B cell (primary cell): ENCODE measurements at regions not wholly inside any gene's neighbourhood (a gene's known extent, or its start where the extent isn't known, plus 50 kb on each side); places are given as distances from the start of the nearest gene placed in this dataset.

Experiments used
- ATAC-seq: fragments of 200-7000 bp; cut with Tn5 transposase; one replicate; pipeline ENCODE4 v1.10.0; 2021; ENCODE audit warnings: low read depth, mild to moderate bottlenecking, moderate number of reproducible peaks, moderate library complexity
- CTCF ChIA-PET: fragments of 350-600 bp; sonication (Branson Sonifier 250); formaldehyde crosslinking; loops from one replicate; lab custom pipeline; 2021; ENCODE audit warnings: antibody characterized with exemption, inconsistent platforms; lab: Charles Lee
- POLR2A ChIA-PET: fragments of 350-600 bp; sonication (Branson Sonifier 250); formaldehyde crosslinking; loops from one replicate; lab custom pipeline; 2021; ENCODE audit warnings: antibody characterized with exemption; lab: Charles Lee
- DNase-seq: peaks from one replicate; pipeline ENCODE4 v3.0.0; 2013
- H2AFZ ChIP-seq: 2 replicates; pipeline ENCODE4 v1.6.1; 2012; ENCODE audit warnings: mild to moderate bottlenecking, low read depth, low read length; ENCODE audit not compliant: insufficient read depth, poor library complexity, severe bottlenecking
- H3K27ac ChIP-seq, 2 donors: 1 replicate in 1 of 2; 2 replicates in 1 of 2; pipeline ENCODE4 v1.5.1; 2012 to 2013; ENCODE audit warnings: low read length in 2 of 2, mild to moderate bottlenecking in 2 of 2, moderate library complexity in 1 of 2
- H3K27me3 ChIP-seq, 4 experiments: fragments of 200-600 bp in 1 of 4; sonication (generic) in 1 of 4; replicated peaks in 1 of 4; 1 replicate in 2 of 4; 2 replicates in 2 of 4; pipeline versions ENCODE4 v1.6.1 to v1.7.0; 2013 to 2016; ENCODE audit warnings: low read length in 3 of 4, mild to moderate bottlenecking in 2 of 4, mixed read lengths in 1 of 4, moderate library complexity in 1 of 4; ENCODE audit not compliant: insufficient read depth in 4 of 4, control insufficient read depth in 3 of 4; ENCODE audit errors: control extremely low read depth in 1 of 4
- H3K36me3 ChIP-seq, 2 experiments: replicated peaks in 1 of 2; 1 replicate in 1 of 2; 2 replicates in 1 of 2; pipeline versions ENCODE4 v1.6.1 to v1.7.1; 2013; ENCODE audit warnings: low read length in 1 of 2; ENCODE audit not compliant: insufficient read depth in 2 of 2, control insufficient read depth in 1 of 2; ENCODE audit errors: control extremely low read depth in 1 of 2, extremely low read depth in 1 of 2
- H3K4me1 ChIP-seq, 2 donors: fragments of 200-600 bp in 1 of 2; sonication (generic) in 1 of 2; 1 replicate in 1 of 2; 2 replicates in 1 of 2; pipeline versions ENCODE4 v1.5.1 to v1.6.1; 2013 to 2017; ENCODE audit warnings: low read length in 2 of 2; ENCODE audit not compliant: control insufficient read depth in 2 of 2, insufficient read depth in 2 of 2
- H3K4me2 ChIP-seq: replicated peaks from 2 replicates; pipeline ENCODE3; 2012; ENCODE audit warnings: mild to moderate bottlenecking, low read depth, low read length; ENCODE audit not compliant: poor library complexity, severe bottlenecking
- H3K4me3 ChIP-seq, 5 experiments: fragments of 200-600 bp in 1 of 5; sonication (generic) in 1 of 5; 1 replicate in 3 of 5; 2 replicates in 2 of 5; pipeline versions ENCODE4 v1.5.1 to v1.7.0; 2011 to 2016; ENCODE audit warnings: low read length in 4 of 5, mild to moderate bottlenecking in 4 of 5, low read depth in 2 of 5, control low read depth in 1 of 5, moderate library complexity in 1 of 5; ENCODE audit not compliant: insufficient read depth in 1 of 5; ENCODE audit errors: control extremely low read depth in 1 of 5, extremely low read depth in 1 of 5
- H3K79me2 ChIP-seq: fragments of 200-600 bp; sonication (generic); one replicate; pipeline ENCODE4 v1.6.0; 2016; ENCODE audit warnings: low read length; ENCODE audit not compliant: control insufficient read depth, insufficient read depth
- H3K9ac ChIP-seq: fragments of 200-600 bp; sonication (generic); 2 replicates; pipeline ENCODE4 v1.6.1; 2017; ENCODE audit warnings: mild to moderate bottlenecking, low read length, moderate library complexity
- H3K9me3 ChIP-seq, 3 donors: one replicate each; pipeline versions ENCODE4 v1.6.1 to v1.7.1; 2013; ENCODE audit warnings: low read length in 2 of 3; ENCODE audit not compliant: control insufficient read depth in 2 of 3, insufficient read depth in 1 of 3; ENCODE audit errors: control extremely low read depth in 1 of 3
- H4K20me1 ChIP-seq: 2 replicates; pipeline ENCODE4 v1.6.0; 2012; ENCODE audit warnings: mild to moderate bottlenecking, low read length; ENCODE audit not compliant: insufficient read depth, control insufficient read depth, poor library complexity, severe bottlenecking
- H3K27ac Mint-ChIP-seq: one replicate; pipeline ENCODE4 v1.8.0; 2021; ENCODE audit warnings: mixed read lengths
- H3K27me3 Mint-ChIP-seq: one replicate; pipeline ENCODE4 v1.8.0; 2021; ENCODE audit warnings: mixed read lengths
- H3K4me1 Mint-ChIP-seq: one replicate; pipeline ENCODE4 v1.8.0; 2021; ENCODE audit warnings: mixed read lengths
- H3K4me3 Mint-ChIP-seq: one replicate; pipeline ENCODE4 v1.8.0; 2021; ENCODE audit warnings: mixed read lengths
- H3K9me3 Mint-ChIP-seq: one replicate; pipeline ENCODE4 v1.8.0; 2022; ENCODE audit warnings: mixed read lengths; ENCODE audit not compliant: insufficient read depth
- CTCF ChIP-seq: fragments of 200-600 bp; IDR thresholded peaks from one replicate; pipeline ENCODE4 v1.8.0; 2022; ENCODE audit warnings: antibody characterized with exemption, mild to moderate bottlenecking
- EZH2 ChIP-seq: IDR thresholded peaks from 2 replicates; pipeline ENCODE4 v1.6.1; 2012; ENCODE audit warnings: borderline replicate concordance, low read depth, mild to moderate bottlenecking, moderate library complexity, low read length; ENCODE audit not compliant: insufficient read depth, poor library complexity, severe bottlenecking
- WGBS: methylation state at CpG from one replicate; pipeline ENCODE4 v1.1.5; 2013; ENCODE audit warnings: missing lambda C conversion rate; ENCODE audit not compliant: insufficient coverage; 5-methylcytosine and 5-hydroxymethylcytosine counted together
- intact Hi-C: fragments of 100-400 bp; cut with micrococcal nuclease; formaldehyde crosslinking; loops from one replicate; pipeline ENCODE4 v1.10.0; 2022

DNA sequence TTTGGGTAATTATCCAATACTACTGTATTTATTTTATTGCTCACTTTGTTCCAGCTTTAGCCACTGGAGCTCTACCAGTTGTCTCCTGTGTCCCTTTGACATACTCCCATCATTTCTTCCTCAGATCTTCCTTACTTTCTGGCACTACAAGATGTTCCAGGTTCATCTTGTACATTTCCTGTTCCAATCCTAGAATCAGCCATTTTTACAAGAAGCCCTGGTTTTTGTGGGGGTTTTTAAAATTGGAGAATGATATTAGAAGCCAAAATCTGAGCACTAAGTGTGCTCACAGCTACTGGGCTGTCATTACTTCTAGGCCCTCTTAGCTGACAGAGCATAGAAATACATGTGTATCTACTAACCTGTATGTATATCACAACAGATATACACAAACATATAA is 164.3 kb downstream of the ZFP36L2 start:
- no peak overlapping the region for H3K4me3 ChIP-seq
- H4K20me1 ChIP-seq, result no peaks in the 10 kb centered on the region
- H3K27ac Mint-ChIP-seq, result no peak overlapping the region
- CTCF ChIA-PET, result no interaction called here
- H3K27ac ChIP-seq, result no peak overlapping the region
- H3K27me3 ChIP-seq, result no peaks in the 10 kb centered on the region
- H3K4me1 Mint-ChIP-seq, result peaks cover 7% of the 10 kb centered on the region
- peaks cover 0 to 7% of the 10 kb centered on the region in 2 donors for H3K4me1 ChIP-seq
- ATAC-seq (no peak), DNase-seq (no peak)
- H3K36me3 ChIP-seq, result no peaks in the 10 kb centered on the region
- no peaks in the 10 kb centered on the region for H3K79me2 ChIP-seq
- POLR2A ChIA-PET, result no interaction called here
- no peak overlapping the region for H2AFZ ChIP-seq
- no peak overlapping the region for H3K9ac ChIP-seq
- no peak for TF ChIP-seq EZH2
- no peak for TF ChIP-seq CTCF
- peaks cover 3% of the 10 kb centered on the region for H3K27me3 Mint-ChIP-seq
- intact Hi-C loops, result no loop called here
- no peak overlapping the region for H3K4me3 Mint-ChIP-seq
- no peak overlapping the region for H3K4me2 ChIP-seq
- H3K9me3 Mint-ChIP-seq, result peaks cover 8% of the 10 kb centered on the region
- peaks cover 4 to 8% (median 5%) of the 10 kb centered on the region in 3 donors for H3K9me3 ChIP-seq

DNA sequence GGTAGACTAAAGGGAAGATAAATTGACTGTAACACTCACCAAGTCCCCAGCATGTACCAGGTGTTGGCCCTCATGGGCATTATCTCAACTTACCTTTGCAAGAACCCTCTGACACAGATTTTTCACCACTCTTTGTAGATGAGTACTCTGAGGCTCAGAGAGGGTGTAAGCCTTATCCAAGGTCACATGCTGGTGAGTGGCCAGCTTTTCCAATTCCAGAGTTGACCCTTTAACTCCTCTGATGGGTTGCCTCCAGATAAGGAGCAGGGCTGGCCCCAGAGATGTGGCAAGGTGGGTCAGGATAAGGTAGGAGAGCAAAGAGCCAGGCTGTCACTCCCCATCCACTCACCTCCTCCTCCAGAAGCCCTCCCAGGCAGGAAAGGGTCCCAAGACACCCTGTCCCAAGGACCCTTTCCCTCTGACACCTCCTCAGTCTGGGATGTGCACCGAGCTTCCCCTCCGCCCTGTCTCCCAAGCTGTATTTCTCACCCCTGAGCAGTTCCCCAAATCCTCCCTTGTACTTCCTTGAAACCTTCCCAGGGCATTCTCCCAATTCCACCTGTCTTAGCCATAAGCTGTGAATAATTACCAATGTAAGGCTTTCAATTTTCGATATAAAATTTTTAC is 165.9 kb downstream of the ZFP36L2 start:
- POLR2A ChIA-PET, result no interaction called here
- intact Hi-C loops, result no loop called here

More for the DNA sequence above, 165.9 kb downstream of the ZFP36L2 start:
- peaks cover 0 to 7% of the 10 kb centered on the region in 2 donors for H3K4me1 ChIP-seq
- H3K4me1 Mint-ChIP-seq, result peaks cover 7% of the 10 kb centered on the region
- H3K27ac ChIP-seq, result no peak overlapping the region
- H3K4me2 ChIP-seq, result no peak overlapping the region
- WGBS, result 100% methylated on average over 2 of the region's 3 CpGs
- H4K20me1 ChIP-seq, result no peaks in the 10 kb centered on the region
- H2AFZ ChIP-seq, result no peak overlapping the region
- peaks cover 6% of the 10 kb centered on the region for H3K27me3 Mint-ChIP-seq
- no peak overlapping the region for H3K9ac ChIP-seq
- ATAC-seq (no peak), DNase-seq (no peak)
- H3K27me3 ChIP-seq, result peaks cover 0 to 7% (median 0%) of the 10 kb centered on the region in 4 experiments
- no peak overlapping the region for H3K4me3 ChIP-seq
- H3K9me3 Mint-ChIP-seq, result peaks cover 8% of the 10 kb centered on the region
- H3K9me3 ChIP-seq, result peaks cover 4 to 8% (median 5%) of the 10 kb centered on the region in 3 donors
- TF ChIP-seq EZH2 (no peak), CTCF (no peak)
- H3K27ac Mint-ChIP-seq, result no peak overlapping the region
- no peak overlapping the region for H3K4me3 Mint-ChIP-seq
- H3K36me3 ChIP-seq, result no peaks in the 10 kb centered on the region
- CTCF ChIA-PET, result no interaction called here
- H3K79me2 ChIP-seq, result no peaks in the 10 kb centered on the region
